ENCODE measurements at regions not wholly inside any gene's neighbourhood (a gene's known extent, or its start where the extent isn't known, plus 50 kb on each side); places are given as distances from the start of the nearest gene placed in this dataset.

- TF ChIP-seq FOXM1 (IDR thresholded peaks at IDR 0.05; ENCODE audit: borderline replicate concordance, low read depth) (no peak), ZBTB7A (IDR thresholded peaks at IDR 0.05; ENCODE audit: low read depth) (no peak)
Measured at GRCh38 chr16:64657316-64658011, 464.4 kb downstream of the CDH11 start.

GRCh38 chr16:64656471-64656870, 465.4 kb downstream of the CDH11 start:
- TF ChIP-seq TCF12 (IDR thresholded peaks at IDR 0.05; ENCODE audit: low read depth) (no peak), MAX (IDR thresholded peaks at IDR 0.05) (no peak), CREB1 (IDR thresholded peaks at IDR 0.05; ENCODE audit: low read depth) (no peak), NFIC (IDR thresholded peaks at IDR 0.05) (no peak), EP300 (IDR thresholded peaks at IDR 0.05; ENCODE audit: borderline replicate concordance) (no peak), TAF1 (IDR thresholded peaks at IDR 0.05; ENCODE audit: low read depth) (no peak), REST (IDR thresholded peaks at IDR 0.05; ENCODE audit: low read depth) (no peak), RAD21 (IDR thresholded peaks at IDR 0.05; ENCODE audit: low read depth) (no peak), USF1 (IDR thresholded peaks at IDR 0.05) (no peak), EGR1 (IDR thresholded peaks at IDR 0.05) (no peak), TEAD4 (IDR thresholded peaks at IDR 0.05) (no peak), CEBPB (IDR thresholded peaks at IDR 0.05) (no peak), ZBTB7A (IDR thresholded peaks at IDR 0.05; ENCODE audit: low read depth) (no peak), FOXM1 (IDR thresholded peaks at IDR 0.05; ENCODE audit: borderline replicate concordance, low read depth) (no peak), YY1 (IDR thresholded peaks at IDR 0.05; ENCODE audit: low read depth) (no peak)

GRCh38 chr16:64654178-64654577, 467.7 kb downstream of the CDH11 start:
- TF ChIP-seq EP300 (IDR thresholded peaks at IDR 0.05; ENCODE audit: borderline replicate concordance) (no peak), FOXM1 (IDR thresholded peaks at IDR 0.05; ENCODE audit: borderline replicate concordance, low read depth) (no peak), NFIC (IDR thresholded peaks at IDR 0.05) (no peak), CEBPB (IDR thresholded peaks at IDR 0.05) (no peak), YY1 (IDR thresholded peaks at IDR 0.05; ENCODE audit: low read depth) (no peak), RAD21 (IDR thresholded peaks at IDR 0.05; ENCODE audit: low read depth) (no peak), CREB1 (IDR thresholded peaks at IDR 0.05; ENCODE audit: low read depth) (no peak), MAX (IDR thresholded peaks at IDR 0.05) (no peak), TCF12 (IDR thresholded peaks at IDR 0.05; ENCODE audit: low read depth) (no peak), TAF1 (IDR thresholded peaks at IDR 0.05; ENCODE audit: low read depth) (no peak), EGR1 (IDR thresholded peaks at IDR 0.05) (no peak), USF1 (IDR thresholded peaks at IDR 0.05) (no peak), REST (IDR thresholded peaks at IDR 0.05; ENCODE audit: low read depth) (no peak)

- TF ChIP-seq YY1 (IDR thresholded peaks at IDR 0.05; ENCODE audit: low read depth) (no peak), FOXM1 (IDR thresholded peaks at IDR 0.05; ENCODE audit: borderline replicate concordance, low read depth) (no peak), REST (IDR thresholded peaks at IDR 0.05; ENCODE audit: low read depth) (no peak), EGR1 (IDR thresholded peaks at IDR 0.05) (no peak), CEBPB (IDR thresholded peaks at IDR 0.05) (no peak), CREB1 (IDR thresholded peaks at IDR 0.05; ENCODE audit: low read depth) (no peak), ZBTB7A (IDR thresholded peaks at IDR 0.05; ENCODE audit: low read depth) (no peak), TCF12 (IDR thresholded peaks at IDR 0.05; ENCODE audit: low read depth) (no peak), TAF1 (IDR thresholded peaks at IDR 0.05; ENCODE audit: low read depth) (no peak), USF1 (IDR thresholded peaks at IDR 0.05) (no peak)
Measured at GRCh38 chr16:64648282-64648681, 473.6 kb downstream of the CDH11 start.
